GM19351 (cell line): ENCODE measurements at regions not wholly inside any gene's neighbourhood (a gene's known extent, or its start where the extent isn't known, plus 50 kb on each side); places are given as distances from the start of the nearest gene placed in this dataset.

Source experiments
- ATAC-seq: cut with Tn5 transposase; IDR thresholded peaks from one replicate; pipeline ENCODE4 v1.9.1; 2021; ENCODE audit warnings: mild to moderate bottlenecking, moderate library complexity; ENCODE audit not compliant: unreplicated experiment

- no peak for ATAC-seq
Measured at GRCh38 chr10:44769450-44769849, 141.7 kb upstream of the TMEM72 start.

- ATAC-seq = no peak
Measured at GRCh38 chr10:44771233-44771995, 139.7 kb upstream of the TMEM72 start.

DNA sequence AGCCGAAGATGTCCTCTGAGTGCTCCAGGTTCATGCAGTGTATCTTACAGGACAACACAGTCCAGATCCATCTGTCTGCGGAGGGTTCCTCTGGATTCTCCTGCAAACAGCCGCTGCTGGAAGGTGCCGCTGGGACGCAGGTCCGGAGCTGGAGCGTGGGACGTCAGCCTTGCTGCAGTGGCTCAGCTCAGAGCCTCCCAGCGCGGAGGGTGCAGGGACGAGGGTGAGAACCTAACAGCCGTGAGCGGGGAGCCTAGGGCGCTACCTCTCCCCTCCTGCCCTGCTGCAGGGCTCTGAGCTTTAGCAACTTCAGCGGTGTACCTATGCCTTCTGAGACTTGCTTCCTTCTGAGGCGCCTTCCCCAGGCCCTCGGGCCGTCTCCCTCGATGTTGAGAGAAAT is 137.6 kb upstream of the TMEM72 start:
- no peak for ATAC-seq

- ATAC-seq = no peak
Measured at GRCh38 chr10:44774676-44775401, 136.3 kb upstream of the TMEM72 start.

GRCh38 chr10:44775402-44775741 is 135.8 kb upstream of the TMEM72 start:
- ATAC-seq = no peak

DNA sequence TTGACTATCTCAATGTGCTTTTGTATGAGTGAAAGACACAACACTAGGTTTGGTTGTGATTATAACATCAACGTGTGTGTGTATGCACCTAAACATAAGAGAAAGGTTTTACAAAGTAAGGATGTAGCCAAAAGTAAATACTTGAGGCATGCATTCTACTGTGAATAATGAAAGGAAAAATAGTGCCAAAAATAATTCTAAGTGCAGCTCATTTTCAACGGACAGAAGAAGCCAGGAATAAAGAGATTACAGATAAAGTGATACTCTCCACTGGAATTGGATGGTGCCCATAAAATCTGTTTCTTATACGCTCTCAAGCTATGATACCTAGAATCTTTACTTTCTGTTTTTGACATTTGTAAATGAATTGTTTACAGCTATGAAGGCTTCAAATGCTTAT is 135.0 kb upstream of the TMEM72 start:
- ATAC-seq = no peak

DNA sequence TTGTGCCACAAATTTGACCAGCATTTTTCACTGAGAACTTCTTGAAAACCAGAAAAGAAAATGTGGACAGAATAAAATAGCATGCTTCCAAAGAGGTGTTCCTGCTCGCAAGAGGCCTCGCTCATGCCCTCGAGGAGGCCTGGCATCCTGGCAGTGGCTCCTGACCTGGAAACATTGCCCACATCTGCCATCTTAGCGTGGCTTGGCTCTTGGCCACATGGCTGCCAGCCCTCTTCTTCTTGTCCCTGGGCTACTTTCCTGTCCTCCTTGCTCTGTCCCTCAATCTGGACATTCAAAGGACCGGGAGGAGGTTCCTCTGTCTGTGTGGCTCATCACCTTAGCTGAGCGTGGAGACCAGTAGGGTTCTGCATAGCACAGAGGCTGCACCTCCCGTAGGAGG is 131.6 kb upstream of the TMEM72 start:
- ATAC-seq = no peak

- no peak for ATAC-seq
Measured at GRCh38 chr10:44780426-44780825, 130.7 kb upstream of the TMEM72 start.

DNA sequence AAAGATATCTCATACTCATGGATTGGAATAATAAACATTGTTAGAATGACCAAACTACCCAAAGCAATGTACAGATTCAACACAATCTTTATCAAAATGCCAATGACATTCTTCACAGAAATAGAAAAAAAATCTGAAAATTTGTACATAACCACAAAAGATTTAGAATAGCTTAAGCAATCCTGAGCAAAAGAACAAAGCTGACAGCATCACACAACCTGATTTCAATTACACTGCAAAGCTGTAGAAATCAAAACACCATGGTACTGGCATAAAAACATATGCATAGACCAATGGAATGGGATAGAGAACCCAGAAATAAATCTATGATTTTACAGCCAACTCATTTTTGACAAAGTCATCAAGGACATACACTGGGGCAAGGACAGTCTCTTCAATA is 130.0 kb upstream of the TMEM72 start:
- no peak for ATAC-seq

GRCh38 chr10:44786286-44786850 is 124.8 kb upstream of the TMEM72 start:
- no peak for ATAC-seq

DNA sequence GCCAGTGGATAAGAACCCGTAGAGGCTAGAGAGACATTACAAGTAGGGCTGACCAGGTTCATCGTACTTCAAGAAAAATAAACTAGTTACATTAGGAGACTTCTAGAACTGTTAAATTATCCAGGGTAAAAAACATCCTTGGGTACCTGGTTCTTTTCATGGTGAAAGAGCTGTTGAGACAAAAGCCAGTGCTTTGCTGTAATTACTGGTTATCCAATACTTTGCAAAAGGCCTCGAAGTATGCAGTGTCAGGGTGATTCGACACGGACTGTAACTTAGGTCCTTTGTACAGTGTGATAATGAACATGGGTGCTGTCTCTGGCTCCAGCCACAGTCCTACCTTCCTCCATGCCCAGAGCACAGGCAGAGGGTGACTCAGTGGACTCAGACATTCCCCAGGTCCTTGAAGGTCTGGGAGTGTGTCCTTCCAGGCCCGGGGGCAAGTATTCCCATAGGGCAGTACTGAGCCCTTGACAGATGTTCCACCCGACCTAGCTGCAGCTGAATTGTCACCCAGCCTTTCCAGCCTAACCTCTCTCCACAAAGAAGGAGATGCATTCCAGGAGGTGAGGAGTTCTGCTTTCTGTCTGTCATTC is 123.6 kb upstream of the TMEM72 start:
- ATAC-seq = no peak

DNA sequence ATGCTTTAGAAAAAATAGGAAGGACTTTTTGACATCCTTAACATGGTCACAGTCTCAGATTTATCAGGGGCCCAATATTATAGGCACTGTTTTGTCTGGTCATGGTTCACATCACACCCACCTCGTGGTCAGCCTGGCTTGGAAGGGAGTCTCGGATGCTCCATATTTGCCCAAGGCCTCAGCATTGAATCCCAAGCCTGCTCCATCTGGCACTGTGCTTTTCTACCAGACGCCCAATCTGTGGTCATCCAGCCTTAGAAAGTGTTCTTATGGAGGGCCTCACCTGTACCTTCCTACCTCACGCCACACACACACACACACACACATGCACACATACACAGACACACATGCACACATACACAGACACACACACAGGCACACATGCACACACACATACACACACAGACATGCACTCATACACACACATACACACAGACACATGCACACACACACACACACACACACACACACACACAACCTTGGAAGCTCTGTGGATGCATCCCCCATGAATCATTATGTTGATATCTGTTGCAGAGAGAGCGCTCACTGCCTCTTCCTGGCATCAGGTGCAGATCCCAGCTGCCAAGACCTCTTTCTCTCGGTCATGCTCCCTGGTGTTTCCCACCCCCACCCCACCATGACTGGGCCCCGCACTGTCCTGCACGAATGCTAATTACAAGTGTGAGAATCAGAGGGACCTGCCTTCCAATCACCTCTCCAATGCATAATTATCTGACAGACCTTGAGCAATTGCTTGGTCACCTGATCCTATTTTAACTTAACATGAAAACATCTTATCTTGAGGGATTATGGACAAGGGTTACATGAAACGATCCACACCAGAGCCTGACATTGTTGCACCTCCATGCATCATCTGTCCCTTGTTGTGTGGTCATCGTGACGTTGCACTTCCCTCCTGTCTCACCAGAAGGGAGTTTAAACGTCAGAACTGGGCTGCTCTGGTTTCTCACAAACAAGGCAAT is 122.7 kb upstream of the TMEM72 start:
- no peak for ATAC-seq

DNA sequence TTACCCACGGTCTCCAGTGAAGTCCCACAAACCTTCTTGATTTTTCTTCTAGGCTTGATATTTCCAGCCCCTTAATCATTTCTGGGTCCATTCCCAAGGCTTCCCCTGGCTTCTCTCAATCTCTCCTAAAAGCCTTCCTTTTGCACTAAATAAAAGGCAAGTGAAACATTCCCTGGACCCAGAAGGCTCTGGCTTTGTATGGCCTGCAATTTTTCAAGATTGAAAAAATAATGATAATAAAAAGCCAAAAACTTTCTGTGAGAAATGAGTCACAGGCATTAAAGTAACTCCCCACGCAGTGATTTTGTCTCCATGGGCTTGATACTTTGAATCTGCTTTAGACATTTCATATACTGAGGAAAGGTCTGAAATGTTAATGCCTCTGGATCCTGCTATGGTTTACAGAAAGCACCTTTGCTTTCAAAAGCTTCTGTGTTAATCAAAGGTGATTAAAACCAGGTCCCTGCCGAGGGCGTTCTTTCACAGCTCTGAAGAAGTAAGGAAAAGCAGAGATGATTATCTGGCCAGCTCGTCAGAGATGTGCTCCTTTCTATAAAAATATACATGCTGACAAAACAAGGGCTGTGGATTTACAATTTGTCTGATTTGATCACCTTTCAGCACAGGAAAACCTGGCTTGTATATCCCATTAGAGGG is 118.9 kb upstream of the TMEM72 start:
- no peak for ATAC-seq

DNA sequence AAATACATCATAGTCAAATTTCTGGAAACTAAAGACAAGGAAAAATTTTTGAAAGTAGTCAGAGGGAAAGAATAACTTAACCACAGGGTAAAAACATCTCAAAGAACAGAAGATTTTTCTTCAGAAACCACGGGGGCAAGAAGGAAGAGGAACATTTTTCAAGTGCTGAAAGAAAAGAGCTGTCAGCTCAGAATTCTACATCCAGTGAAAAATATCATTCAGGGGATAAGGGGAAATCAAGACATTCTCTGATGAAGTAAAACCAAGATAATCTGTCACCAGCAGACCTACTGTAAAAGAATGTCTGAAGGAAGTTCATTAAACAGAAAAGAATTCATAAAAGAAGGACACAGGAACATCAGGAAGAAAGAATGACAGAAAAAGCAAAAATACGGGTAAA is 111.2 kb upstream of the TMEM72 start:
- ATAC-seq = no peak

GRCh38 chr10:44801383-44802327 is 109.5 kb upstream of the TMEM72 start:
- ATAC-seq = no peak

DNA sequence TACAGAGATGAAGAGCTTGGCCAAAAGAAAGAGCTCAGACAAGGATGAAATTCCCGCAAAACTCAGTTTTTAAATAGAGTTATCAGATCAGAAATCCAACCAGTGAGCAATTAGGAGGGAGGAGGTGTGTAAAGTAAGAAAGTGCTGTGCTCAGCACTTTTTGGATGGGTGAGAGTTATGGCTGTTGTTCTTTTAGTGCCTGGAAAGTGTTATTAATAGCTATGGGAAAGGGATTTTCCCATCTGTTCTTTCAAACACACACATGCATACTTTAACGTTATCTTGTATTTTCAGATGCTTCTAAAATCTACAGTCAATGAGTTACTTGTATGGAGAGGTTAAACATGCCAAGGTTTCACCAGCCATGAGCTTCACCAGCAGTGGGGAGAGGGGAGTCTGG is 107.3 kb upstream of the TMEM72 start:
- no peak for ATAC-seq

GRCh38 chr10:44804661-44805060 is 106.5 kb upstream of the TMEM72 start:
- ATAC-seq = no peak

DNA sequence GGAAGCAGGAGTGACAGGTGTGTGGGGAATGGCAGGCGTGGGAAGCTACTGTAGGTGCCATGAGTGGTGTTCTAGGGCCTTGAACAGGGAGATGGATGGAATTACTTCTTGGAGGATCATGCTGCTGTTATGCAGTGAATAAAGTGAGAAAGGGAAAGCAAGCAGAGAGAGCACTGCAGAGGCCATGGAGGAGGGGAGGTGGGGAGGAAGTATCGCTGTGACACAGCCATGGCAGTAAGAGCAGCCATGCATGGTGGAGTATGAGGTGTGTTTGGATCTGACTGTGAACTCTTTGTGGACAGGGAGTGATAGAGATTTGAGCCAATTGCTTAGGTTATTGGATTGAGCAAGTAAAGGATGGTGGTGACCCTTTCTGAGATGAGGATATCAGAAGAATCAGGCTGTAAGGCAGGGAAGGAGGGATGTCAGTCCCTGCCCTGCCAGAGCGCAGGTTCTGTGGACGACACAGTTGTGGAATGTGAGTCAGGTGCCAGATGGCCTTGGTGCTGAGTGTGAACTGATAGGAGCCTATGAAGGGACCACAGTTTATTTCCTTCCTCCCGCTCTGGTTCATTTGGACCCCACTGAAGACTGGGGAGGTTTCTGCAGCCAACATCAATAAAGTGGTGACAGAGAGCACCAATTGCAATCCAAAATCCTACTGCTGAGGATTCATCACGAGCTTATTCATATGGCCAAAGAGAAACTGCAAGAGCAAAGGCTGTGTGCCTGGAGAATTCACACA is 105.5 kb upstream of the TMEM72 start:
- no peak for ATAC-seq
